Keratinocyte (primary cell): ENCODE measurements at regions not wholly inside any gene's neighbourhood (a gene's known extent, or its start where the extent isn't known, plus 50 kb on each side); places are given as distances from the start of the nearest gene placed in this dataset.
"Not testable (repeated sequence)": the region's sequence is repeated elsewhere in the genome, so short reads cannot be mapped to it uniquely, and the experiment has no call there.

Source experiments
- CTCF ChIP-seq, 3 experiments: IDR thresholded peaks in 1 of 3; conservative IDR thresholded peaks in 1 of 3; optimal IDR thresholded peaks in 1 of 3; 2 replicates in 2 of 3; 3 replicates in 1 of 3; pipeline versions ENCODE3 to v1.5.1; 2011; ENCODE audit warnings: low read length in 3 of 3, mild to moderate bottlenecking in 3 of 3, moderate library complexity in 2 of 3, control low read depth in 1 of 3, inconsistent platforms in 1 of 3; ENCODE audit not compliant: insufficient read depth in 2 of 3; ENCODE audit errors: extremely low read depth in 1 of 3
- EZH2 ChIP-seq: IDR thresholded peaks from one replicate; pipeline ENCODE4 v1.6.1; 2012; ENCODE audit warnings: inconsistent platforms, mild to moderate bottlenecking, low read length, moderate library complexity

DNA sequence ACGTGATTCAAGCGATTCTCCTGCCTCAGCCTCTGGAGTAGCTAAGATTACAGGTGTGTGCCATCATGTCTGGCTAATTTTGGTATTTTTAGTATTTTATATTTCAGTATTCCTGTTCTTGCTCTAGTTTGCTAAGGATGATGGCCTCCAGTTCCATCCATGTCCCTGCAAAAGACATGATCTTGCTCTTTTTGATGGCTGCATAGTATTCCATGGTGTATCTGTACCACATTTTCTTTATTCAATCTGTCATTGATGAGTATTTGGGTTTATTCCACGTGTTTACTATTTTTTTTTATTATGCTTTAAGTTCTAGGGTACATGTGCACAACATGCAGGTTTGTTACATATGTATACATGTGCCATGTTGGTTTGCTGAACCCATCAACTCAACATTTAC is 376.8 kb downstream of the TYW1 start:
- TF ChIP-seq CTCF (optimal IDR thresholded peaks at IDR 0.05 in 1 of 3, IDR thresholded peaks at IDR 0.05 in 1 of 3, conservative IDR thresholded peaks at IDR 0.05 in 1 of 3; ENCODE audit: extremely low read depth in 1 of 3, insufficient read depth in 2 of 3, low read length in 3 of 3); EZH2: not testable (repeated sequence)
